GM23248 (cell line): ENCODE measurements at regions not wholly inside any gene's neighbourhood (a gene's known extent, or its start where the extent isn't known, plus 50 kb on each side); places are given as distances from the start of the nearest gene placed in this dataset.

Experiments
- DNase-seq: peaks from one replicate; pipeline ENCODE4 v3.0.0-alpha.2; 2015
- H2AFZ ChIP-seq: fragments of 200-600 bp; sonication (generic); 2 replicates; pipeline ENCODE4 v1.6.1; 2016; ENCODE audit warnings: antibody characterized with exemption
- H3F3A ChIP-seq: fragments of 200-600 bp; sonication (generic); 2 replicates; pipeline ENCODE4 v1.6.1; 2016; ENCODE audit warnings: mild to moderate bottlenecking, antibody characterized with exemption, mixed run types; ENCODE audit not compliant: insufficient read depth
- H3K27ac ChIP-seq: fragments of 200-600 bp; sonication (generic); 2 replicates; pipeline ENCODE4 v1.5.1; 2016; ENCODE audit warnings: mild to moderate bottlenecking
- H3K27me3 ChIP-seq: fragments of 200-600 bp; sonication (generic); replicated peaks from 2 replicates; pipeline ENCODE4 v1.6.1; 2016; ENCODE audit warnings: mild to moderate bottlenecking; ENCODE audit not compliant: insufficient read depth
- H3K36me3 ChIP-seq: fragments of 200-600 bp; sonication (generic); 2 replicates; pipeline ENCODE4 v1.6.1; 2016; ENCODE audit warnings: low read depth, mild to moderate bottlenecking
- H3K4me1 ChIP-seq: fragments of 200-600 bp; sonication (generic); 2 replicates; pipeline ENCODE4 v1.6.1; 2016; ENCODE audit warnings: mild to moderate bottlenecking; ENCODE audit not compliant: insufficient read depth
- H3K4me2 ChIP-seq: fragments of 200-600 bp; sonication (generic); one replicate; pipeline ENCODE4 v1.6.1; 2016; ENCODE audit warnings: mild to moderate bottlenecking; ENCODE audit not compliant: unreplicated experiment
- H3K4me3 ChIP-seq: fragments of 200-600 bp; sonication (generic); 2 replicates; pipeline ENCODE4 v1.5.1; 2016; ENCODE audit warnings: mild to moderate bottlenecking
- H3K79me2 ChIP-seq: fragments of 200-600 bp; sonication (generic); 2 replicates; pipeline ENCODE4 v1.6.1; 2016; ENCODE audit warnings: mild to moderate bottlenecking; ENCODE audit not compliant: insufficient read depth
- H3K9ac ChIP-seq: fragments of 200-600 bp; sonication (generic); 2 replicates; pipeline ENCODE4 v1.6.1; 2016; ENCODE audit warnings: mild to moderate bottlenecking
- H3K9me2 ChIP-seq: fragments of 200-600 bp; sonication (generic); 2 replicates; pipeline ENCODE4 v1.6.1; 2016; ENCODE audit warnings: mixed run types, mild to moderate bottlenecking, moderate library complexity; ENCODE audit not compliant: insufficient read depth
- H3K9me3 ChIP-seq: fragments of 200-600 bp; sonication (generic); one replicate; pipeline ENCODE4 v1.6.1; 2017; ENCODE audit warnings: low read depth
- H4K20me1 ChIP-seq: fragments of 200-600 bp; sonication (generic); 2 replicates; pipeline ENCODE4 v1.6.0; 2016; ENCODE audit not compliant: insufficient read depth
- EZH2 ChIP-seq: fragments of 200-600 bp; sonication (generic); IDR thresholded peaks from 2 replicates; pipeline ENCODE4 v1.6.1; 2018; ENCODE audit warnings: antibody characterized with exemption, mild to moderate bottlenecking; ENCODE audit not compliant: insufficient read depth, poor library complexity, severe bottlenecking
- EZH2phosphoT487 ChIP-seq: fragments of 200-600 bp; sonication (generic); IDR thresholded peaks from 2 replicates; pipeline ENCODE4 v1.6.1; 2018; ENCODE audit warnings: antibody characterized with exemption, moderate library complexity, mild to moderate bottlenecking, low read depth; ENCODE audit not compliant: insufficient read depth
- WGBS, 2 experiments: methylation state at CpG; one replicate each; pipeline ENCODE4 v1.1.6; 2015 to 2017; ENCODE audit warnings: low lambda C conversion rate in 2 of 2, low coverage in 1 of 2; ENCODE audit errors: missing lambda C conversion rate in 2 of 2; 5-methylcytosine and 5-hydroxymethylcytosine counted together
- in situ Hi-C: fragments of 300-500 bp; cut with MboI; formaldehyde crosslinking; loops from 2 replicates; pipeline ENCODE4 v1.15.0; 2020

GRCh38 chrY:7860781-7861614 lies 949.4 kb upstream of the AMELY start:
- Histone ChIP-seq H4K20me1 (no peaks in the 10 kb centered on the region), H3K4me2 (no peak overlapping the region), H3F3A (no peaks in the 10 kb centered on the region), H3K4me1 (no peaks in the 10 kb centered on the region), H2AFZ (no peak overlapping the region), H3K9me2 (no peaks in the 10 kb centered on the region), H3K9ac (no peak overlapping the region), H3K9me3 (no peaks in the 10 kb centered on the region), H3K4me3 (no peak overlapping the region), H3K36me3 (no peaks in the 10 kb centered on the region), H3K27ac (no peak overlapping the region), H3K79me2 (no peaks in the 10 kb centered on the region), H3K27me3 (no peaks in the 10 kb centered on the region)
- WGBS, 2 experiments: 76 to 95% methylated on average over 3 of the region's 3 CpGs
- no peak for DNase-seq
- TF ChIP-seq EZH2: no peak
- in situ Hi-C loops: no loop called here

GRCh38 chrY:7850191-7850590 lies 938.6 kb upstream of the AMELY start:
- H3K9ac ChIP-seq: no peak overlapping the region
- no peak overlapping the region for H3K27ac ChIP-seq
- no peak overlapping the region for H3K4me2 ChIP-seq
- H3K79me2 ChIP-seq: no peaks in the 10 kb centered on the region
- H2AFZ ChIP-seq: no peak overlapping the region
- H3K4me3 ChIP-seq: no peak overlapping the region
- no peaks in the 10 kb centered on the region for H3K4me1 ChIP-seq
- no peaks in the 10 kb centered on the region for H3K9me2 ChIP-seq
- no peaks in the 10 kb centered on the region for H3K36me3 ChIP-seq
- no peaks in the 10 kb centered on the region for H3K27me3 ChIP-seq
- in situ Hi-C loops: no loop called here
- no peaks in the 10 kb centered on the region for H3K9me3 ChIP-seq
- no peak for DNase-seq
- H4K20me1 ChIP-seq: no peaks in the 10 kb centered on the region
- no peaks in the 10 kb centered on the region for H3F3A ChIP-seq
- TF ChIP-seq EZH2 (no peak), EZH2phosphoT487 (no peak)

- H3K4me2 ChIP-seq: no peak overlapping the region
- in situ Hi-C loops: no loop called here
Measured at GRCh38 chrY:7845776-7846175, 934.2 kb upstream of the AMELY start.

GRCh38 chrY:7837046-7837445 lies 925.5 kb upstream of the AMELY start:
- Histone ChIP-seq H3K36me3 (no peaks in the 10 kb centered on the region), H3K79me2 (no peaks in the 10 kb centered on the region), H3K4me3 (no peak overlapping the region), H3K9ac (no peak overlapping the region), H3K9me3 (no peaks in the 10 kb centered on the region), H3K27ac (no peak overlapping the region), H4K20me1 (no peaks in the 10 kb centered on the region), H3K27me3 (no peaks in the 10 kb centered on the region), H3K9me2 (no peaks in the 10 kb centered on the region), H3K4me1 (no peaks in the 10 kb centered on the region), H3F3A (no peaks in the 10 kb centered on the region), H2AFZ (no peak overlapping the region), H3K4me2 (no peak overlapping the region)
- in situ Hi-C loops: no loop called here
- WGBS, 2 experiments: 89 to 90% methylated on average over 6 to 7 of the region's 7 CpGs
- DNase-seq: no peak
- no peak for TF ChIP-seq EZH2phosphoT487
- no peak for TF ChIP-seq EZH2

More at GRCh38 chrY:7845776-7846175, 934.2 kb upstream of the AMELY start:
- H3F3A ChIP-seq: no peaks in the 10 kb centered on the region
- H3K9me2 ChIP-seq: no peaks in the 10 kb centered on the region
- H3K4me3 ChIP-seq: no peak overlapping the region
- no peaks in the 10 kb centered on the region for H3K9me3 ChIP-seq
- no peaks in the 10 kb centered on the region for H3K4me1 ChIP-seq
- no peaks in the 10 kb centered on the region for H3K79me2 ChIP-seq
- no peaks in the 10 kb centered on the region for H4K20me1 ChIP-seq
- H3K9ac ChIP-seq: no peak overlapping the region
- no peak for DNase-seq
- H3K27ac ChIP-seq: no peak overlapping the region
- H2AFZ ChIP-seq: no peak overlapping the region
- H3K27me3 ChIP-seq: no peaks in the 10 kb centered on the region
- TF ChIP-seq EZH2: no peak
- TF ChIP-seq EZH2phosphoT487: no peak
- no peaks in the 10 kb centered on the region for H3K36me3 ChIP-seq

- H3K9ac ChIP-seq: no peak overlapping the region
- no peaks in the 10 kb centered on the region for H4K20me1 ChIP-seq
- H3F3A ChIP-seq: no peaks in the 10 kb centered on the region
- TF ChIP-seq EZH2phosphoT487 (no peak), EZH2 (no peak)
- no peak overlapping the region for H3K4me2 ChIP-seq
- H2AFZ ChIP-seq: no peak overlapping the region
- no peaks in the 10 kb centered on the region for H3K79me2 ChIP-seq
- H3K36me3 ChIP-seq: no peaks in the 10 kb centered on the region
- 100% methylated on average over 1 to 2 of the region's 2 CpGs for WGBS, 2 experiments
- no peaks in the 10 kb centered on the region for H3K4me1 ChIP-seq
- in situ Hi-C loops: no loop called here
- H3K27ac ChIP-seq: no peak overlapping the region
- no peaks in the 10 kb centered on the region for H3K27me3 ChIP-seq
- no peaks in the 10 kb centered on the region for H3K9me2 ChIP-seq
- no peak overlapping the region for H3K4me3 ChIP-seq
- no peaks in the 10 kb centered on the region for H3K9me3 ChIP-seq
- DNase-seq: peak; percentile 19
Measured at GRCh38 chrY:7836366-7836765, 924.8 kb upstream of the AMELY start.
